Fibroblast of mammary gland (primary cell): ENCODE measurements at regions not wholly inside any gene's neighbourhood (a gene's known extent, or its start where the extent isn't known, plus 50 kb on each side); places are given as distances from the start of the nearest gene placed in this dataset.
"Not testable (repeated sequence)": the region's sequence is repeated elsewhere in the genome, so short reads cannot be mapped to it uniquely, and the experiment has no call there.

ENCODE experiments used
- DNase-seq: peaks from one replicate; pipeline ENCODE4 v3.0.0-alpha.2; 2010; ENCODE audit warnings: low read depth
- H3K4me3 ChIP-seq: 2 replicates; pipeline ENCODE4 v1.5.1; 2011; ENCODE audit warnings: low read depth, mild to moderate bottlenecking, low read length, moderate library complexity; ENCODE audit not compliant: control insufficient read depth
- CTCF ChIP-seq: conservative IDR thresholded peaks from 2 replicates; pipeline ENCODE4 v1.5.1; 2011; ENCODE audit warnings: low read depth, low read length, inconsistent platforms; ENCODE audit not compliant: control insufficient read depth, insufficient read depth

- TF ChIP-seq CTCF = no peak
- no peak overlapping the region for H3K4me3 ChIP-seq
- no peak for DNase-seq
Observed at GRCh38 chr4:169934794-169935429, 91.3 kb downstream of the MFAP3L start.

- DNase-seq = no peak
- H3K4me3 ChIP-seq = no peak overlapping the region
- no peak for TF ChIP-seq CTCF
Observed at GRCh38 chr4:169933531-169933930, 92.7 kb downstream of the MFAP3L start.

- no peak for DNase-seq
- no peak for TF ChIP-seq CTCF
- H3K4me3 ChIP-seq = no peak overlapping the region
Observed at GRCh38 chr4:169931964-169932363, 94.2 kb downstream of the MFAP3L start.

GRCh38 chr4:169930755-169931154 lies 95.4 kb downstream of the MFAP3L start:
- not testable (repeated sequence) for H3K4me3 ChIP-seq, DNase-seq

- H3K4me3 ChIP-seq = no peak overlapping the region
- no peak for DNase-seq
- no peak for TF ChIP-seq CTCF
Observed at GRCh38 chr4:169927280-169927679, 98.9 kb downstream of the MFAP3L start.

- no peak for TF ChIP-seq CTCF
- H3K4me3 ChIP-seq = no peak overlapping the region
- DNase-seq = no peak
Observed at GRCh38 chr4:169925678-169926077, 100.5 kb downstream of the MFAP3L start.

- no peak for TF ChIP-seq CTCF
Observed at GRCh38 chr4:169922632-169923276, 103.4 kb downstream of the MFAP3L start.

More at GRCh38 chr4:169922632-169923276, 103.4 kb downstream of the MFAP3L start:
- DNase-seq = peak; percentile 23
- no peak overlapping the region for H3K4me3 ChIP-seq
